ENCODE measurements at regions not wholly inside any gene's neighbourhood (a gene's known extent, or its start where the extent isn't known, plus 50 kb on each side); places are given as distances from the start of the nearest gene placed in this dataset.

GRCh38 chr3:83894223-83894622 is 1064.6 kb upstream of the CADM2 start:
- 87% methylated on average over 2 of the region's 2 CpGs for WGBS
- Histone ChIP-seq H3K36me3 (ENCODE audit: insufficient read depth, low read length) (no peaks in the 10 kb centered on the region), H3K9me3 (ENCODE audit: insufficient read depth, low read depth, low read length) (no peaks in the 10 kb centered on the region), H3K4me3 (ENCODE audit: low read length) (no peak overlapping the region), H3K27ac (ENCODE audit: low read depth, low read length) (no peak overlapping the region), H3K27me3 (ENCODE audit: insufficient read depth, low read length) (no peaks in the 10 kb centered on the region), H3K4me1 (ENCODE audit: insufficient read depth, low read length) (no peaks in the 10 kb centered on the region), H3K9ac (ENCODE audit: low read depth, low read length) (no peak overlapping the region)

GRCh38 chr3:83895892-83896291 is 1062.9 kb upstream of the CADM2 start:
- WGBS: 42% methylated on average over 1 of the region's 1 CpG

GRCh38 chr3:83902787-83903533 is 1055.8 kb upstream of the CADM2 start:
- 95% methylated on average over 3 of the region's 5 CpGs for WGBS
- Histone ChIP-seq H3K4me1 (ENCODE audit: insufficient read depth, low read length) (no peaks in the 10 kb centered on the region; the same call in 1 of the 2 replicates), H3K27me3 (ENCODE audit: insufficient read depth, low read length) (no peaks in the 10 kb centered on the region), H3K9ac (ENCODE audit: low read depth, low read length) (no peak overlapping the region), H3K36me3 (ENCODE audit: insufficient read depth, low read length) (no peaks in the 10 kb centered on the region), H3K27ac (ENCODE audit: low read depth, low read length) (no peak overlapping the region), H3K4me3 (ENCODE audit: low read length) (no peak overlapping the region), H3K9me3 (ENCODE audit: insufficient read depth, low read depth, low read length) (no peaks in the 10 kb centered on the region)

More at GRCh38 chr3:83895892-83896291, 1062.9 kb upstream of the CADM2 start:
- Histone ChIP-seq H3K4me3 (ENCODE audit: low read length) (no peak overlapping the region), H3K9ac (ENCODE audit: low read depth, low read length) (no peak overlapping the region), H3K9me3 (ENCODE audit: insufficient read depth, low read depth, low read length) (no peaks in the 10 kb centered on the region), H3K4me1 (ENCODE audit: insufficient read depth, low read length) (no peaks in the 10 kb centered on the region), H3K36me3 (ENCODE audit: insufficient read depth, low read length) (no peaks in the 10 kb centered on the region), H3K27ac (ENCODE audit: low read depth, low read length) (no peak overlapping the region), H3K27me3 (ENCODE audit: insufficient read depth, low read length) (no peaks in the 10 kb centered on the region)

DNA sequence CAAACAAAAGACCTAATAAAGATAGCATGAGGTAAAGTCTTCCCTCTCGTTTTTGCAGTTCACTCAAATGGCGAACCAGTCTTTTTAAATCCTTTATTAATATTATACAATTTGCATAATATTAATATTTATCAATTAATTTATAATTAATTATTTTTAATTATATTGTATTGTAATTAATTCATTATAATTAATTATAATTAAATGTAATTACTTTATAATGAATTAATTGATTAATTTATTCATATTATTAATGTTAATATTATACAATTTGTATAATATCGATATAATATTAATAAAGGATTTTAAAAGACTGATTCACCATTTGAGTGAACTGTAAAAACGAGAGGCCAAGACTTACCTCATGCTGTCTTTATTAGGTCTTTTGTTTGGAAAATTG is 1045.4 kb upstream of the CADM2 start:
- no peak overlapping the region for H3K9ac ChIP-seq (ENCODE audit: low read depth, low read length)
- no peaks in the 10 kb centered on the region for H3K36me3 ChIP-seq (ENCODE audit: insufficient read depth, low read length)
- H3K9me3 ChIP-seq (ENCODE audit: insufficient read depth, low read depth, low read length): no peaks in the 10 kb centered on the region
- no peaks in the 10 kb centered on the region for H3K4me1 ChIP-seq (ENCODE audit: insufficient read depth, low read length)
- H3K27me3 ChIP-seq (ENCODE audit: insufficient read depth, low read length): no peaks in the 10 kb centered on the region
- no peak overlapping the region for H3K4me3 ChIP-seq (ENCODE audit: low read length)
- H3K27ac ChIP-seq (ENCODE audit: low read depth, low read length): no peak overlapping the region
- WGBS: 100% methylated on average over 1 of the region's 4 CpGs

- H3K27me3 ChIP-seq (ENCODE audit: insufficient read depth, low read length): no peaks in the 10 kb centered on the region
- WGBS: 82% methylated on average over 4 of the region's 4 CpGs
- H3K9ac ChIP-seq (ENCODE audit: low read depth, low read length): no peak overlapping the region
- H3K4me1 ChIP-seq (ENCODE audit: insufficient read depth, low read length): no peaks in the 10 kb centered on the region
- H3K27ac ChIP-seq (ENCODE audit: low read depth, low read length): no peak overlapping the region
- H3K36me3 ChIP-seq (ENCODE audit: insufficient read depth, low read length): no peaks in the 10 kb centered on the region
- no peak overlapping the region for H3K4me3 ChIP-seq (ENCODE audit: low read length)
- H3K9me3 ChIP-seq (ENCODE audit: insufficient read depth, low read depth, low read length): peaks cover 35% of the 10 kb centered on the region
Observed at GRCh38 chr3:83926291-83926690, 1032.5 kb upstream of the CADM2 start.

DNA sequence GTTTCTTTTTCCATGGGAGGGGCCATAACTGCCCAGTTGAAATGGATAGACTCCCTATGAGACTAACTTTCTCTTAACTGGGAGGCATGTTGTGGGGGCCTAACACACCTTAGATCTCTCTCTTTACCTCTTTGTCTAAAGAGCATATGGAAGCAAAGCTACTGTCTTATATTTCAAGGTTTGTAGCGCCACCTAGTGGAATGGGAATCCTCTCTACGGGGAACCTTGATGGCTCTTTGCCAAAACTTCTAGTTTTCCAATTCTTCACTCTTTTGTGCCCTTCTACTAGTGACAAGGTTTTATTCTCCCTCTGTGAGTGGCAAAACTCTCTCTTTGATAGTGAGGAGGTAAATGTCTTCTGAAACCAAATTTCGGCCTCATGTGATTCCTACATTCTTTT is 1030.4 kb upstream of the CADM2 start:
- no peaks in the 10 kb centered on the region for H3K36me3 ChIP-seq (ENCODE audit: insufficient read depth, low read length)
- H3K4me1 ChIP-seq (ENCODE audit: insufficient read depth, low read length): no peaks in the 10 kb centered on the region
- no peak overlapping the region for H3K9ac ChIP-seq (ENCODE audit: low read depth, low read length)
- peaks cover 44% of the 10 kb centered on the region for H3K9me3 ChIP-seq (ENCODE audit: insufficient read depth, low read depth, low read length)
- 63% methylated on average over 2 of the region's 3 CpGs for WGBS
- no peak overlapping the region for H3K4me3 ChIP-seq (ENCODE audit: low read length)
- no peaks in the 10 kb centered on the region for H3K27me3 ChIP-seq (ENCODE audit: insufficient read depth, low read length)
- no peak overlapping the region for H3K27ac ChIP-seq (ENCODE audit: low read depth, low read length)

DNA sequence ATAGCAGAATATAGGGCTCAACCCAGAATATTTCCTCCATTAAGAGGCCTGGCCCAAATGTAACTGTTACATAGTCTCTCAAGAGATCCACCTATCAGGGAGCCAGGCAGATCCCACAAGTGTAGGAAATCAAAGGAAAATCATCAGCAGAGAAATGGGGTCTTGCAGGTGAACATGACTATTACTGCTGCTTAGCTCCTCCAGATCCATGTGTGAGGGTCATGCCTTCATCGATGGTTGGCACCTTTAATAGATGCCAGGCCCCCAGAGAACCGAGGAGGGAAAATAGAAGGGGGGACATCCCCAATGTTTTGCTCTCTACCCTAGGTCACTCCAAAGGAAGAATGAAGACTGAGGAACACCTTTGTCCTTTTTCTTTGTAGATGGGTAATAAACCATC is 1029.9 kb upstream of the CADM2 start:
- no peaks in the 10 kb centered on the region for H3K36me3 ChIP-seq (ENCODE audit: insufficient read depth, low read length)
- no peaks in the 10 kb centered on the region for H3K4me1 ChIP-seq (ENCODE audit: insufficient read depth, low read length)
- H3K9me3 ChIP-seq (ENCODE audit: insufficient read depth, low read depth, low read length): peaks cover 44% of the 10 kb centered on the region
- 92% methylated on average over 2 of the region's 2 CpGs for WGBS
- H3K4me3 ChIP-seq (ENCODE audit: low read length): no peak overlapping the region
- H3K9ac ChIP-seq (ENCODE audit: low read depth, low read length): no peak overlapping the region
- H3K27me3 ChIP-seq (ENCODE audit: insufficient read depth, low read length): no peaks in the 10 kb centered on the region
- no peak overlapping the region for H3K27ac ChIP-seq (ENCODE audit: low read depth, low read length)

DNA sequence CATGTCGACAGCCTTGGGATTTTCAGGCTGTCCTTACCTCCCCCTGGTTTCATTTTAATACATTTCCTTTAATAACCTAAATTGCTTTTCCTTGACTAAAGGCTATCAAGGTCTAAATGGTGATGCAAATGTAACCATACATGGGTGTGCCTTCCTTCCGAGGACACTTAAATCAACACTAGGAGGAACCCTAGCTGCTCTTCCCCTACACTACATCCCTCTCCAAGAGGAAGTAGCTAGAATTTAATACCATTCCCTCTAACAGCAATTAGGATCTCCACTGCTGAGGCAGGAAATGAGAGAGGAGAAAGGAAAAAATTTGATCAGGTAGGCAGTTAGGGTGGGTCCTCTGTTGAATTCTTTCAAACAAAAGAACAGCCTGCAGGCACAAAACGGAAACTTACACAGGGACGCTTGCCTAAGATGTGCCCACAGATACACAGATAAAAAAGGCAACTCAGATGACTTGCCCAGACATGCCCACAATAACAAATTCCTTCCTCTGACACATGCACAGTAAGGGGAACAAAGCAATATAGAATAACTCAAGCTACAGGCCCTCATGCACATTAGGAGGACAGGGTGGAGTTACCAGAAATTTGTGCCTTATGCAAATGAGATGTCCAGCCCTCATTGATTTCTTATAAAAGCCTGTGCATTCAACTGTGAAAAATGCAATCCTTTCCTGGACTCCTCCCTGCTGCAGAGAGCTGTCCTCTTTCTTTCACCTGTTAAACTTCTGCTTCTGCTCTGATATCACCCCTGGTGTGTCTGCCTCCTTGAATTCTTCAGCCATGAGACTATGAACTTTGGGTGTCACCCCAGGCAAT is 1024.4 kb upstream of the CADM2 start:
- Histone ChIP-seq H3K4me1 (ENCODE audit: insufficient read depth, low read length) (no peaks in the 10 kb centered on the region; the same call in 1 of the 2 replicates), H3K9ac (ENCODE audit: low read depth, low read length) (no peak overlapping the region), H3K36me3 (ENCODE audit: insufficient read depth, low read length) (no peaks in the 10 kb centered on the region), H3K27ac (ENCODE audit: low read depth, low read length) (no peak overlapping the region), H3K27me3 (ENCODE audit: insufficient read depth, low read length) (no peaks in the 10 kb centered on the region), H3K4me3 (ENCODE audit: low read length) (no peak overlapping the region), H3K9me3 (ENCODE audit: insufficient read depth, low read depth, low read length) (peaks cover 24% of the 10 kb centered on the region)
- WGBS: 87% methylated on average over 4 of the region's 4 CpGs

DNA sequence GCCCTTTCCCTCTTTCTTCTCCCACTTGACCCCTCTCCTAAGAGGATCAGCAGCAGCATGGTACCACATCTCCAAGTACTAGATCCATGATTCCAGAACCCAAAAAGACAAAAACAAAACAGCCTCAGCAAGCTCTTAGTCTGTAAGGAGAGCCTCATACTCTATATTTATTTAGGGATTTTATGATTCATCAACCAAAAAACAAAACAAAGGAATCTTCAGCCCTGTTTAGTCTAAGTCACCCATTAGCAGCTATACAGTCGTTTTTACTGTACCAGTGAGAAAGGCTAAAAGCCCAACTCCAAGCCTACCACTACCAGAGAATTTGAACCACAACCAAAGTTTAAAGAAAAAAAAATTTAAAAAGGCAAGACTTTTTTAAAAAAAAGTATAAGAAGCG is 1020.3 kb upstream of the CADM2 start:
- Histone ChIP-seq H3K27me3 (ENCODE audit: insufficient read depth, low read length) (no peaks in the 10 kb centered on the region), H3K36me3 (ENCODE audit: insufficient read depth, low read length) (no peaks in the 10 kb centered on the region), H3K4me3 (ENCODE audit: low read length) (no peak overlapping the region), H3K4me1 (ENCODE audit: insufficient read depth, low read length) (no peaks in the 10 kb centered on the region; the same call in 1 of the 2 replicates), H3K9me3 (ENCODE audit: insufficient read depth, low read depth, low read length) (no peaks in the 10 kb centered on the region), H3K27ac (ENCODE audit: low read depth, low read length) (no peak overlapping the region), H3K9ac (ENCODE audit: low read depth, low read length) (no peak overlapping the region)
- 86% methylated on average over 2 of the region's 2 CpGs for WGBS

GRCh38 chr3:83941990-83942745 is 1016.6 kb upstream of the CADM2 start:
- WGBS: 88% methylated on average over 11 of the region's 11 CpGs
- Histone ChIP-seq H3K9ac (ENCODE audit: low read depth, low read length) (no peak overlapping the region), H3K36me3 (ENCODE audit: insufficient read depth, low read length) (no peaks in the 10 kb centered on the region)

DNA sequence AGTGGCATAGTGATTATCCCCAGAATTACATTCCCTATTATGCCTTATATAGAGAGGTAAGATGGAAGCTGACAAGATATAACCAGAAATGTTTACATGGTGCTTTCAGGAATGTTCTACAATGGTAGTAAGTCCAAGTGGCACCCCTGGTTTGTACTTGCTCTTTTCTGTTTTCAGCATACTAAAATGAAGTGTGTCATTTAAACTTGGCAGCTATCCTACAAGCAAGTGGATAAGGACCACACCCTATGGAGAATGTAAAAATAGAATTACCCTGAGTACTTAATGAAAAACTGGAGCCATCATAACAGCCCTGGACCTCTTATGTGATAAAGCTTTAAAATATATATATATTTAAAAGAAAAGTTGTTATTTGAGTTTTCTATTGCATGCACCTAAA is 1012.7 kb upstream of the CADM2 start:
- Histone ChIP-seq H3K36me3 (ENCODE audit: insufficient read depth, low read length) (no peaks in the 10 kb centered on the region), H3K27ac (ENCODE audit: low read depth, low read length) (no peak overlapping the region), H3K9ac (ENCODE audit: low read depth, low read length) (no peak overlapping the region), H3K27me3 (ENCODE audit: insufficient read depth, low read length) (no peaks in the 10 kb centered on the region), H3K9me3 (ENCODE audit: insufficient read depth, low read depth, low read length) (no peaks in the 10 kb centered on the region), H3K4me1 (ENCODE audit: insufficient read depth, low read length) (no peaks in the 10 kb centered on the region), H3K4me3 (ENCODE audit: low read length) (no peak overlapping the region)

More at GRCh38 chr3:83941990-83942745, 1016.6 kb upstream of the CADM2 start:
- Histone ChIP-seq H3K9me3 (ENCODE audit: insufficient read depth, low read depth, low read length) (no peaks in the 10 kb centered on the region), H3K27me3 (ENCODE audit: insufficient read depth, low read length) (no peaks in the 10 kb centered on the region), H3K4me3 (ENCODE audit: low read length) (no peak overlapping the region), H3K27ac (ENCODE audit: low read depth, low read length) (no peak overlapping the region), H3K4me1 (ENCODE audit: insufficient read depth, low read length) (no peaks in the 10 kb centered on the region)
